A549 (cell line): ENCODE measurements at regions not wholly inside any gene's neighbourhood (a gene's known extent, or its start where the extent isn't known, plus 50 kb on each side); places are given as distances from the start of the nearest gene placed in this dataset.

ENCODE experiments used
- ATAC-seq, 2 experiments: fragments of 200-7000 bp in 1 of 2; fragments of >200 bp in 1 of 2; cut with Nextera tagmentation in 1 of 2; cut with Tn5 transposase in 1 of 2; 3 replicates each; pipeline versions ENCODE4 v1.8.0 to v1.9.1; 2018 to 2020; ENCODE audit warnings: mild to moderate bottlenecking in 1 of 2, moderate library complexity in 1 of 2
- CTCF ChIA-PET: fragments of 300-600 bp; sonication (Branson Sonifier 250); formaldehyde crosslinking; extraction: SDS; loops from one replicate; lab custom pipeline; 2021; ENCODE audit warnings: antibody characterized with exemption, inconsistent platforms; lab: Yijun Ruan, JAX
- POLR2A ChIA-PET: fragments of 350-600 bp; formaldehyde crosslinking; extraction: SDS; loops from one replicate; lab custom pipeline; 2021; ENCODE audit warnings: antibody characterized with exemption, inconsistent platforms; lab: Yijun Ruan, JAX
- DNase-seq, 2 experiments: peaks; one replicate each; pipeline versions ENCODE4 v3.0.0 to v3.0.0-alpha.2; 2011 to 2016; ENCODE audit warnings: low read depth in 1 of 2, low spot score in 1 of 2
- FAIRE-seq: peaks from 2 replicates; lab custom pipeline; 2011; peaks lifted over from hg19 to GRCh38; lab: Jason Lieb, UNC
- H3K27ac ChIP-seq, 2 experiments: fragments of >200 bp; sonication (Bioruptor Twin); formaldehyde crosslinking; 3 replicates each; pipeline ENCODE4 v1.5.1; 2016 to 2017
- H3K4me1 ChIP-seq: fragments of >200 bp; sonication (Bioruptor Twin); formaldehyde crosslinking; 3 replicates; pipeline ENCODE4 v1.6.1; 2016
- H3K4me2 ChIP-seq: fragments of >200 bp; sonication (Bioruptor Twin); formaldehyde crosslinking; 3 replicates; pipeline ENCODE4 v1.6.1; 2016
- H3K4me3 ChIP-seq: fragments of >200 bp; sonication (Bioruptor Twin); formaldehyde crosslinking; 3 replicates; pipeline ENCODE4 v1.5.1; 2016
- H3K9me3 ChIP-seq: fragments of >200 bp; sonication (Bioruptor Twin); formaldehyde crosslinking; 3 replicates; pipeline ENCODE4 v1.6.1; 2016
- BHLHE40 ChIP-seq: IDR thresholded peaks from 2 replicates; pipeline ENCODE4 v1.6.1; 2012; ENCODE audit warnings: low read depth, low read length, inconsistent platforms
- CBX8 ChIP-seq: fragments of 200-600 bp; sonication (generic); IDR thresholded peaks from 2 replicates; pipeline ENCODE4 v1.6.1; 2016
- CEBPB ChIP-seq, 2 experiments: fragments of >200 bp in 1 of 2; sonication (Bioruptor Twin) in 1 of 2; formaldehyde crosslinking in 1 of 2; IDR thresholded peaks; 2 replicates each; pipeline ENCODE4 v1.6.1; 2012 to 2016
- CHD2 ChIP-seq: fragments of 150-350 bp; IDR thresholded peaks from 2 replicates; pipeline ENCODE4 v1.6.1; 2014; ENCODE audit warnings: low read length; ENCODE audit not compliant: partially characterized antibody
- EHMT2 ChIP-seq: fragments of 200-600 bp; sonication (generic); IDR thresholded peaks from 2 replicates; pipeline ENCODE4 v1.6.1; 2016; ENCODE audit warnings: antibody characterized with exemption, low read depth, mild to moderate bottlenecking, moderate library complexity
- EP300 ChIP-seq, 2 experiments: fragments of >200 bp; sonication (Bioruptor Twin); formaldehyde crosslinking; IDR thresholded peaks; 2 replicates in 1 of 2; 3 replicates in 1 of 2; pipeline ENCODE4 v1.6.1; 2016 to 2017
- FOSL2 ChIP-seq, 2 experiments: fragments of 450-650 bp in 1 of 2; fragments of >200 bp in 1 of 2; sonication (Bioruptor Twin) in 1 of 2; formaldehyde crosslinking; IDR thresholded peaks; 2 replicates each; pipeline versions ENCODE4 v1.5.0 to v1.6.1; 2016 to 2020; ENCODE audit warnings: mild to moderate bottlenecking in 1 of 2, moderate library complexity in 1 of 2
- FOXS1 ChIP-seq: fragments of 250-450 bp; sonication (Bioruptor Pico); IDR thresholded peaks from 2 replicates; pipeline ENCODE4 v1.5.0; 2020; ENCODE audit warnings: mild to moderate bottlenecking, moderate library complexity
- GATA3 ChIP-seq: IDR thresholded peaks from 2 replicates; pipeline ENCODE4 v1.6.1; 2012; ENCODE audit warnings: borderline replicate concordance
- HES2 ChIP-seq: fragments of >200 bp; sonication (Bioruptor Twin); formaldehyde crosslinking; IDR thresholded peaks from 2 replicates; pipeline ENCODE4 v1.6.1; 2016
- HOXA7 ChIP-seq: fragments of 250-450 bp; sonication (Bioruptor Pico); IDR thresholded peaks from 2 replicates; pipeline ENCODE4 v1.5.0; 2020; ENCODE audit warnings: mild to moderate bottlenecking, moderate library complexity
- JUN ChIP-seq, 2 experiments: fragments of >200 bp; sonication (Bioruptor Twin); formaldehyde crosslinking; IDR thresholded peaks; 2 replicates in 1 of 2; 3 replicates in 1 of 2; pipeline ENCODE4 v1.6.1; 2016 to 2017
- JUNB ChIP-seq: fragments of >200 bp; sonication (Bioruptor Twin); formaldehyde crosslinking; IDR thresholded peaks from 2 replicates; pipeline ENCODE4 v1.6.1; 2016
- NPAS2 ChIP-seq: fragments of 250-450 bp; sonication (Bioruptor Pico); IDR thresholded peaks from 2 replicates; pipeline ENCODE4 v1.8.0; 2022; ENCODE audit warnings: mild to moderate bottlenecking, moderate library complexity, borderline replicate concordance
- NR3C1 ChIP-seq: fragments of >200 bp; sonication (Bioruptor Twin); formaldehyde crosslinking; IDR thresholded peaks from 3 replicates; pipeline ENCODE4 v1.6.1; 2017
- PHF8 ChIP-seq: fragments of 200-600 bp; sonication (generic); IDR thresholded peaks from 2 replicates; pipeline ENCODE4 v1.6.1; 2016; ENCODE audit warnings: low read depth, mild to moderate bottlenecking, antibody characterized with exemption, moderate library complexity, borderline replicate concordance
- POLR2A ChIP-seq: IDR thresholded peaks from 2 replicates; pipeline ENCODE4 v1.6.1; 2012; ENCODE audit warnings: mild to moderate bottlenecking, low read length
- RAD21 ChIP-seq, 2 experiments: fragments of >200 bp in 1 of 2; sonication (Bioruptor Twin) in 1 of 2; formaldehyde crosslinking in 1 of 2; IDR thresholded peaks in 1 of 2; conservative IDR thresholded peaks in 1 of 2; 2 replicates in 1 of 2; 3 replicates in 1 of 2; pipeline ENCODE4 v1.6.1; 2012 to 2018; ENCODE audit warnings: inconsistent platforms in 1 of 2
- RARB ChIP-seq: fragments of 250-450 bp; sonication (Bioruptor Pico); IDR thresholded peaks from 2 replicates; pipeline ENCODE4 v1.8.0; 2021; ENCODE audit warnings: mild to moderate bottlenecking, moderate library complexity
- REST ChIP-seq: fragments of 200-600 bp; sonication (generic); IDR thresholded peaks from 2 replicates; pipeline ENCODE4 v1.6.1; 2016; ENCODE audit warnings: antibody characterized with exemption, mild to moderate bottlenecking, moderate library complexity
- RFX5 ChIP-seq: fragments of 450-650 bp; IDR thresholded peaks from 2 replicates; pipeline ENCODE4 v1.7.1; 2014; ENCODE audit warnings: antibody characterized with exemption, mild to moderate bottlenecking, moderate library complexity
- SMC3 ChIP-seq: fragments of >200 bp; sonication (Bioruptor Twin); formaldehyde crosslinking; IDR thresholded peaks from 3 replicates; pipeline ENCODE4 v1.6.1; 2018; ENCODE audit warnings: inconsistent platforms
- SREBF2 ChIP-seq: fragments of 450-650 bp; IDR thresholded peaks from 2 replicates; pipeline ENCODE4 v1.6.1; 2014; ENCODE audit warnings: mild to moderate bottlenecking, moderate library complexity
- TP53 ChIP-seq: fragments of 250-450 bp; sonication (Bioruptor Pico); IDR thresholded peaks from 2 replicates; pipeline ENCODE4 v1.5.0; 2021; ENCODE audit warnings: mild to moderate bottlenecking, moderate library complexity
- ZC3H11A ChIP-seq: fragments of 450-650 bp; IDR thresholded peaks from 2 replicates; pipeline ENCODE4 v1.6.1; 2014; ENCODE audit warnings: antibody characterized with exemption, mild to moderate bottlenecking
- ZFP36 ChIP-seq: fragments of 450-650 bp; IDR thresholded peaks from 2 replicates; pipeline ENCODE4 v1.6.1; 2014; ENCODE audit warnings: borderline replicate concordance; ENCODE audit not compliant: partially characterized antibody
- WGBS: methylation state at CpG from one replicate; pipeline ENCODE4 v1.1.6; 2017; ENCODE audit errors: missing lambda C conversion rate; 5-methylcytosine and 5-hydroxymethylcytosine counted together

DNA sequence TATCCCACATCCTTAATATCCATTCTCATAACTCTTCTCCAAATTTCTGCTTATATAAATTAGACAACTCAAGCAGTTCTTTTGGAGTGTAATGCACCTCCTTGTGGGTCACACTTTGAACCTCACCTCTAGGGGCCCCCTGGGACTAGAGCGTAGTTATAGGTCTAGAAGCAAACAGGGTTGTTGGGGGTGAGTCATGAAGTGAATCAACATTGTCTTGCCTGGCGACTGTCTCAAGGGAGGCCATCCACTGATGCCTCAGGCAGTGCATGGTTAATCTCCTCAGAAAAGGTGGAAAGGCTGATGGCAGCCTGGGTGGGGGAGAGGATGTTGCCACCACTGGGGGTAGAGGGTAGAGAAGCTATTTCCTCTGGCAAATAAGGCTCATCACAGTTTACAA is 129.1 kb downstream of the TNFRSF21 start:
- ChIA-PET CTCF (interaction anchor here (1.7 kb wide), 1 partner anchor 83 kb away, joined by 4 read pairs; no protein-coding TSS in a partner anchor), POLR2A (no interaction called here)
- WGBS = 0% methylated on average over 2 of the region's 2 CpGs
- Histone ChIP-seq H3K4me2 (peak overlapping the region; percentile 59), H3K27ac (peak overlapping the region; percentile 65 to 78; a peak in 5 of 6 replicates), H3K9me3 (0 out of 3 replicates have a peak, but pooled peaks cover 6% of the 10 kb centered on the region), H3K4me3 (no peak overlapping the region), H3K4me1 (peaks cover 16% of the 10 kb centered on the region)
- peak; percentile 99 for ATAC-seq
- TF ChIP-seq EP300 (IDR thresholded peaks at IDR 0.05) = peak; percentile 16 to 62; a peak in 3 of 5 replicates
- no peak for TF ChIP-seq HOXA7 (CRISPR knock-in tag)
- no peak for TF ChIP-seq BHLHE40
- peak; percentile 46; the same call in 2 of the 3 replicates for TF ChIP-seq SMC3
- TF ChIP-seq GATA3 = peak; percentile 69
- no peak for TF ChIP-seq POLR2A
- no peak for TF ChIP-seq EHMT2
- TF ChIP-seq ZFP36 = no peak
- peak; percentile 34 to 45; a peak in 4 of 5 replicates for TF ChIP-seq RAD21 (conservative IDR thresholded peaks at IDR 0.05 in 1 of 2, IDR thresholded peaks at IDR 0.05 in 1 of 2)
- 0 out of 5 replicates have a peak, but pooled peaks of 1 of the 2 experiments have one; percentile 40 for TF ChIP-seq JUN (IDR thresholded peaks at IDR 0.05)
- peak; percentile 63; the same call in 1 of the 2 replicates for TF ChIP-seq FOSL2 (IDR thresholded peaks at IDR 0.05)
- TF ChIP-seq FOSL2 (CRISPR knock-in tag; IDR thresholded peaks at IDR 0.05) = peak; percentile 91
- peak; percentile 83 for TF ChIP-seq JUNB
- DNase-seq = peak; percentile 36 to 84
- no peak for FAIRE-seq

DNA sequence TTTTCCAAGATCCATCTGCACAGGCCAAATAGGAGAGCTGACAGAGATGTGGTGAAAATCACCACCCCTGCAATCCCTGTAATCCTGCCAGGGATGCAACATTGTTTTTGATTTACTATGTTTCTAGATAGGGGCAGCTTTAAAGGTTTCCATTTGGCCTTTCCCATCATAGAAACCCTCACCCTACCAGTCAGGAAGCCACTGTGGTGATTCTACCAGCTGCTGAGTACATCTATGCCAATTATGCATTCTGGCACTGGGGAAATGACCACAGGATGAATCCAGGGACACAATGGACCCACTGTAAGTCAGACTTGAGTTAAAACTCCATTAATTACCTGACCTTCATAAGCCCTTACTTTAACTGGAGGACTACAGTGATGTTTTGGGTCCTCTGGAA is 130.4 kb downstream of the TNFRSF21 start:
- Histone ChIP-seq H3K4me1 (peaks cover 20% of the 10 kb centered on the region), H3K4me2 (no peak overlapping the region), H3K9me3 (0 out of 3 replicates have a peak, but pooled peaks cover 6% of the 10 kb centered on the region), H3K27ac (peak overlapping the region; percentile 21 to 78; a peak in 3 of 6 replicates), H3K4me3 (no peak overlapping the region)
- TF ChIP-seq CHD2 = no peak
- TF ChIP-seq JUN (IDR thresholded peaks at IDR 0.05) = no peak
- TF ChIP-seq PHF8 = no peak
- TF ChIP-seq REST = no peak
- TF ChIP-seq HES2 = no peak
- TF ChIP-seq ZC3H11A = no peak
- no peak for TF ChIP-seq EHMT2
- no peak for TF ChIP-seq NR3C1
- TF ChIP-seq TP53 (CRISPR knock-in tag) = no peak
- TF ChIP-seq CBX8 = no peak
- no peak for TF ChIP-seq SREBF2
- no peak for TF ChIP-seq RFX5
- no peak for TF ChIP-seq FOXS1 (CRISPR knock-in tag)
- no peak for TF ChIP-seq RARB (CRISPR knock-in tag)
- no peak for TF ChIP-seq CEBPB (IDR thresholded peaks at IDR 0.05)
- TF ChIP-seq NPAS2 (CRISPR knock-in tag) = no peak
- TF ChIP-seq POLR2A = no peak
- no peak for ATAC-seq
- POLR2A ChIA-PET = no interaction called here
- CTCF ChIA-PET = no interaction called here
- no peak for DNase-seq
- FAIRE-seq = no peak
